ENCODE measurements at regions not wholly inside any gene's neighbourhood (a gene's known extent, or its start where the extent isn't known, plus 50 kb on each side); places are given as distances from the start of the nearest gene placed in this dataset.

DNA sequence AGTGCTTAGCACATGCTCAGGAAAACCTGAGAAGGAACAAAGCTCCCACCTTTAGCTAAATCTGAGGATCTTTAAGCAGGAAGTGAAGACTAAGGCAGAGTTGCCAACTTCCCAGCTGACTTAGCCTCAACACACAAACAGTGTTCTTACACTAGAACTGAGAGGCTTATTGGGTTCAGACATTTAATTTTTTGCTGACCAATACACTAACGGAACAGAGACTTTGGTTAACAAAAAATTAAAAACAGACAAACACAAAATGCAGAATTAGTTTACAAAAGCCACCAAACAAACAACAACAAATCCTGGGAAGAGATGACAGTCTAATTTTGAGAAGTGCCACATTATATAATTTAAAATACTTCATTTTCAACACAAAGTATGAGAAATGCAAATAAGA is 1123.7 kb upstream of the ATXN7L3B start:
- 45 to 78% methylated on average over 1 of the region's 1 CpG for WGBS, 2 donors
- no peaks in the 10 kb centered on the region for H3K36me3 ChIP-seq

DNA sequence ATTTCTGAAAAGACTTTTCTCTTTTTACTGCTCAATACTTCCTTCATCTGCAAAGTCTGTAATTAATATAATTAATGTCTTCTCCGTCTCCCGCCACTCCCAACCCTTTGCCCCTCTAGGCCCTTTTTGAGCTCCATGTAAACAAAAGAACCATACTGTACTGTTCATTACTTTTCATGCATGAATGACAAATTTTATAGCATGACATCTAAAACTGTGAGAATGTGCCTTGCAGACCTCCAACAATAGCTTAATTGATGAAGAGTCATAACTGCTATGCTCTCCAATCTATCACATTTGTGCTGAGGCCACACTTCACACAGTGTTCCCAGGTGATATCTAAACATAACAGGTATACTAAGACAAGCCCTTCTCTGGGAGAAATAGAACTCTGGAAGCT is 1122.7 kb upstream of the ATXN7L3B start:
- Histone ChIP-seq H3K36me3 (no peaks in the 10 kb centered on the region), H3K27me3 (no peaks in the 10 kb centered on the region), H3K9me3 (peaks cover 0 to 20% (median 14%) of the 10 kb centered on the region in 4 donors), H3K4me3 (no peak overlapping the region), H3K27ac (no peak overlapping the region), H3K4me1 (no peaks in the 10 kb centered on the region)
- DNase-seq: no peak
- ATAC-seq (ENCODE audit: low FRiP score in 2 of 2): no peak
- TF ChIP-seq, protein P1, sequence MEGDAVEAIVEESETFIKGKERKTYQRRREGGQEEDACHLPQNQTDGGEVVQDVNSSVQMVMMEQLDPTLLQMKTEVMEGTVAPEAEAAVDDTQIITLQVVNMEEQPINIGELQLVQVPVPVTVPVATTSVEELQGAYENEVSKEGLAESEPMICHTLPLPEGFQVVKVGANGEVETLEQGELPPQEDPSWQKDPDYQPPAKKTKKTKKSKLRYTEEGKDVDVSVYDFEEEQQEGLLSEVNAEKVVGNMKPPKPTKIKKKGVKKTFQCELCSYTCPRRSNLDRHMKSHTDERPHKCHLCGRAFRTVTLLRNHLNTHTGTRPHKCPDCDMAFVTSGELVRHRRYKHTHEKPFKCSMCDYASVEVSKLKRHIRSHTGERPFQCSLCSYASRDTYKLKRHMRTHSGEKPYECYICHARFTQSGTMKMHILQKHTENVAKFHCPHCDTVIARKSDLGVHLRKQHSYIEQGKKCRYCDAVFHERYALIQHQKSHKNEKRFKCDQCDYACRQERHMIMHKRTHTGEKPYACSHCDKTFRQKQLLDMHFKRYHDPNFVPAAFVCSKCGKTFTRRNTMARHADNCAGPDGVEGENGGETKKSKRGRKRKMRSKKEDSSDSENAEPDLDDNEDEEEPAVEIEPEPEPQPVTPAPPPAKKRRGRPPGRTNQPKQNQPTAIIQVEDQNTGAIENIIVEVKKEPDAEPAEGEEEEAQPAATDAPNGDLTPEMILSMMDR (IDR thresholded peaks at IDR 0.05): no peak
- TF ChIP-seq POLR2AphosphoS5 (IDR thresholded peaks at IDR 0.05): no peak
- no peak for TF ChIP-seq POLR2A (IDR thresholded peaks at IDR 0.05)
- TF ChIP-seq EP300 (IDR thresholded peaks at IDR 0.05): no peak
- 86 to 89% methylated on average over 2 of the region's 2 CpGs for WGBS, 2 donors

More for the DNA sequence above, 1123.7 kb upstream of the ATXN7L3B start:
- no peak overlapping the region for H3K4me3 ChIP-seq
- ATAC-seq (ENCODE audit: low FRiP score in 2 of 2) (no peak), DNase-seq (no peak)
- TF ChIP-seq POLR2A (IDR thresholded peaks at IDR 0.05) (no peak), POLR2AphosphoS5 (IDR thresholded peaks at IDR 0.05) (no peak), EP300 (IDR thresholded peaks at IDR 0.05) (no peak)
- TF ChIP-seq, protein P1 (IDR thresholded peaks at IDR 0.05): no peak
- no peak overlapping the region for H3K27ac ChIP-seq
- H3K9me3 ChIP-seq: peaks cover 0 to 20% (median 14%) of the 10 kb centered on the region in 4 donors
- H3K27me3 ChIP-seq: no peaks in the 10 kb centered on the region
- H3K4me1 ChIP-seq: no peaks in the 10 kb centered on the region

DNA sequence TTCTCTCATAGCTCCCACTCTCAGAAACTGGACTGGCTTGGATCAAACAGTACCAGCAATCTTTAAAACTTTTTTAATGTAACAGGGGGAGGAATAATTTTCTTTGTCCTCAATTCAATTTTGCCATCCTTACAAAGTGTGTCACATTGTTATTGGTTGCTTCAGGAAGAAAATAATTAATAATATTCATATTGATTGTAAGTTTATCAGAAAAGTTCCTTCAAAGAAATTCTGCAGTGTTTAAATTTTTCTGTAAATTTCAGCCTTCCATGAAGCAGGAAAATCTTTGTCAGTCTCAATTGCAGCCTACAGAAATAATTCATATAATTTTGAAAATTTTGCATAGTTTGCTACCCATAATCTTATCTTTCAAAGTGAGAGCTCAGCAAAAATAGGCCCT is 1119.1 kb upstream of the ATXN7L3B start:
- ATAC-seq (ENCODE audit: low FRiP score in 2 of 2) (no peak), DNase-seq (no peak)
- Histone ChIP-seq H3K4me3 (no peak overlapping the region), H3K36me3 (no peaks in the 10 kb centered on the region), H3K9me3 (peaks cover 0 to 8% (median 6%) of the 10 kb centered on the region in 4 donors), H3K27ac (no peak overlapping the region), H3K4me1 (no peaks in the 10 kb centered on the region), H3K27me3 (no peaks in the 10 kb centered on the region)
- TF ChIP-seq, protein P1 (IDR thresholded peaks at IDR 0.05): no peak
- TF ChIP-seq POLR2A (IDR thresholded peaks at IDR 0.05): no peak
- no peak for TF ChIP-seq POLR2AphosphoS5 (IDR thresholded peaks at IDR 0.05)

DNA sequence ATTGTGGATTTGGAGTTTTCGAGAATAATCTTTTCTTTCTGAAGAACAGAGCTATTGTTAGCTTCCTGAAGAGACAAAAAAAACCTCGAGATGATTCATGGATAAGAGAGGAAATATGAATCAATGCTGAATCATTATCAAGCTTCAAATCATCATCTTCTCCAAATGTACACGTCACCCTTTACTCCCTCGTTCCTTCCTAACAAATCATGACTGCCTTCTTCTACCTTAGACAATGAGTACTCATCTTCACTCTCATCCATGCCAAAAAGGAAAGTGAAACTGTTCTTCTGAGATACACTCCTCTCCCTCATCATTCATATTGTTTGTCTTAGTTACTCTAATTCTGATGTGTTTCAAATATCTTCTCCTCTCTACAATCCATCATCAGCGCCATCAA is 1115.8 kb upstream of the ATXN7L3B start:
- Histone ChIP-seq H3K4me3 (no peak overlapping the region), H3K36me3 (no peaks in the 10 kb centered on the region), H3K27me3 (no peaks in the 10 kb centered on the region), H3K9me3 (peaks cover 0 to 17% (median 6%) of the 10 kb centered on the region in 4 donors), H3K27ac (no peak overlapping the region), H3K4me1 (no peaks in the 10 kb centered on the region)
- WGBS, 2 donors: 66 to 73% methylated on average over 5 of the region's 5 CpGs
- TF ChIP-seq EP300 (IDR thresholded peaks at IDR 0.05) (no peak), POLR2AphosphoS5 (IDR thresholded peaks at IDR 0.05) (no peak), POLR2A (IDR thresholded peaks at IDR 0.05) (no peak)
- TF ChIP-seq, protein P1 (IDR thresholded peaks at IDR 0.05): no peak
- DNase-seq (no peak), ATAC-seq (ENCODE audit: low FRiP score in 2 of 2) (no peak)

DNA sequence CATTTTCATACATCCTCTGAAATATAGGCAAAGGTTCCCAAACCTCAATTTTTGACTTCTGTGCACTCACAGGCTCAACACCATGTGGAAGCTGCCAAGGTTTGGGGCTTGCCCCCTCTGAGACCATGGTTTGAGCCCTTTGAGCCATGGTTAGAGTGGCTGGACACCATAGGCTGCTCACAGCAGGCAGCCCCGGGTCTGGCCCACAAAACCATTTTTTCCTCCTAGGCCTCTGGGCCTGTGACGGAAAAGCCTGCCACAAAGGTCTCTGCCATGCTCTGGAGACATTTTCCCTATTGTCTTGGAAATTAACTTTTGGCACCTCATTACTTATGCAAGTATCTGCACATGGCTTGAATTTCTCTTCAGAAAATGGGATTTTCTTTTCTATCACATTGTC is 1113.2 kb upstream of the ATXN7L3B start:
- H3K27ac ChIP-seq: no peak overlapping the region
- no peak for ATAC-seq (ENCODE audit: low FRiP score in 2 of 2)
- no peak for DNase-seq
- WGBS, 2 donors: 66 to 96% methylated on average over 2 of the region's 2 CpGs
- H3K9me3 ChIP-seq: peaks cover 0 to 17% (median 6%) of the 10 kb centered on the region in 4 donors
- TF ChIP-seq POLR2AphosphoS5 (IDR thresholded peaks at IDR 0.05): no peak
- TF ChIP-seq, protein P1 (IDR thresholded peaks at IDR 0.05): no peak
- no peak for TF ChIP-seq EP300 (IDR thresholded peaks at IDR 0.05)
- TF ChIP-seq POLR2A (IDR thresholded peaks at IDR 0.05): no peak
- H3K4me1 ChIP-seq: no peaks in the 10 kb centered on the region
- no peaks in the 10 kb centered on the region for H3K36me3 ChIP-seq
- no peak overlapping the region for H3K4me3 ChIP-seq
- H3K27me3 ChIP-seq: no peaks in the 10 kb centered on the region
